NCI-H2196 (cell line): ENCODE measurements at regions not wholly inside any gene's neighbourhood (a gene's known extent, or its start where the extent isn't known, plus 50 kb on each side); places are given as distances from the start of the nearest gene placed in this dataset.

Experiments used
- DNase-seq: peaks from one replicate; lab custom pipeline; 2025; ENCODE audit not compliant: unreplicated experiment; lab: John Stamatoyannopoulos, UW

- no peak for DNase-seq
These were observed 51.4 kb upstream of the MSX1 start for GRCh38 chr4:4808086-4808485.

DNA sequence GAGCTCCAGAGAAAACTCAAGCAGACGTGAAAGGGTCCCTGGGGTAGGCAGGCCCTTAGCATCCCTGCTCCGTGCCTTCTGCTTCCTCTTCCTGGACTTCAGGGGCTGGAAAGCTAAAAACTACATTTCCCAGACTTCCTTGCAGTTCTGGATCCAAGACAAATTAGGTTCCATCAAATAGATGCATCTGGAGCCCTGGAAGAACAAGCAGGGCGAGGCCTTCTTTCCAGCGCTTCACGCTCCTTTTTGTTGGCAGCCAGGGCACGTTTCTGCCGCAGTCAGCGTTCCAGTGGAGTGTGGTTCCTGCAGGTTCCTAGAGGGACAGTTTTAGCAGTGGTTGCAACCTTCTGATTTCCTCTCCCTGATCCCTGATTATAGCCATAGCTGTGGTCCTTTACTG lies 53.6 kb upstream of the MSX1 start:
- no peak for DNase-seq

DNA sequence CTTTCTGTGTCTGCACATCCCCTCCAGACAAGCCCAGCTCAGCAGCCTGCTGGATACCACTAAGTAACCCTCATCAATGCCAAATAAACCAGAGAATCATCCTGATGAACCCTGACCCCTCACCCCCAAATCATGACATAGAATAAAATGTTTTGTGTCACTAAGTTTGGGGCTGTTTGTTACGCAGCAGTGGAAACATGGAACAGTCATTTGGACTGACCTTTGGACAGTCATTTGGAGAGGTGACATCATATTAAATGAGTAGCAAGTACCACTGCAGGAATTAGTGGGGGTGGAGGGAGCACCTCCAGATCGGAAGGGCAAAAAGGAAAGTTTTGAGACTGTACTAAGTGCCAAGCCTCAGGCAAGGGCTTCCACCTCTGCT lies 55.6 kb upstream of the MSX1 start:
- no peak for DNase-seq

- no peak for DNase-seq
These were observed 56.1 kb upstream of the MSX1 start for GRCh38 chr4:4803216-4803911.

- DNase-seq, result no peak
These were observed 58.6 kb upstream of the MSX1 start for GRCh38 chr4:4800646-4801408.

- DNase-seq, result no peak
These were observed 65.0 kb upstream of the MSX1 start for GRCh38 chr4:4794421-4794820.

DNA sequence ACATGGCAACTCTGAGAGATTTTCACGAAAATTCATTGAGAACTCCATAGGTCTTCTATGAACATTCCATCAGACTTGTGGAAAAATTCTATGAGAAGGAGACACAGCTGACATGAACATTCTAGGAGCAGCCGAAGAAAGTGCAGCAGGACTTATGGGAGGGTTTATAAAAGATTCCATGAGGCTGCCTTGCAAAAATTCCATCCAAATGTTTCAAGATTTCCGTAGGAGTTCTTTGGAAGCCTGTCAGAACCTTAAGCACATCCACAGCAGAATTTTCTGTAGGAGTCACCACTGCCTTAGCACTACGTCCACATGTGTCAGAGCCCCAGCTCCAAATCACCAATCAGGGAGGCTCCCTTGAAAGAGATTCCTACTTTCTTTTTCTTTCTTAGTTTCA lies 67.0 kb upstream of the MSX1 start:
- no peak for DNase-seq

DNA sequence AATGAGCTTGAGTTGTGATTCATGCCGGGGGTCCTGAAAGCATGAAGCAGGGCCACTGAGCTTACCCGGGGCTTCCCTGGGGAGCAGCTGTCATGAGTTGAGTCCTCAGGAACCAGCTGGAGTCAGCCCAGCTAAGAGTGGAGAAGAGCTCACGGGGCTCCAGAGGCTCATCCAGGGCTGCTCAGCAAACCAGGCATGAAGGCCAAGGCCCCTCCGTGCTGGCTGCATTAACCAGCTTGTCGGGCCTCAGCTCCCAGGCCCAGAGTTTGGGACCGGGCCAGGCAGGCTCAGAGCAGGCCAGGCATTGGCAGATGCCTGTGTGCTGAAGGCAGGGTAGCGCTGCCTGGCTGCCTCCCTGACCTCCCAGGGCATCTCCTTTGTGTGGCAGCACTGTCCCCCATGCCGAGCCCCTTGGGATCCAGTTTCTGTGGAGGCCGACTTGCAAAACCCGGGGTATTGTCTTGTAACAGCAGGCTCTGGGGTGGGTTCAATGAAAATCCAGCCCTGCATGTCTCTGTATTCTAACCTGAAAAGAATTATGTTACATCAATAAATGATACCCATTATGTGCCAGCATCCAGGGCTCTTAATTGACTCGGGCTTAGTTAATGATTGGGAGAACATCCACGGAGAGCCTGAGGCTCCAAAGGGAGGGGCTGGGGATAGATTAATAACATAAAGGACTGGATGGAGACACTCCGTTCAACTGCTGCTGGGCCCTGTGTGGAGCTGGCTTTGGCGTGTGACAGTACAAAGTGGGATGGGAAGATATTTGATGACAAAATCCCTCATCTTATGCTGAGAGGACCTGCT lies 68.0 kb upstream of the MSX1 start:
- no peak for DNase-seq

DNA sequence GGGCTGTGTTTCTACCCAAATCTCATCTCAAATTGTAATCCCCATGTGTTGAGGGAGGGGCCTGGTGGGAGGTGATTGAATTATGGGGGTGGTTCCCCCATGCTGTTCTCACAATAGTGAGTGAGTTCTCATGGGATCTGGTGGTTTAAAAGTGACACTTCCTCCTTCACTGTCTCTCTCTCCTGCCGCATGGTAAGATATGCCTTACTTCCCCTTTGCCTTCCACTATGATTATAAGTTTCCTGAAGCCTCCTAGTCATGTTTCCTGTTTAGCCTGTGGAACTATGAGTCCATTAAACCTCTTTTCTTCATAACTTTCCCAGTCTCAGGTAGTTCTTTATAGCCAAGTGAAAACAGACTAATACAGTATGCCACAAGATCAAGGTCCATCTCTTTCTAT lies 70.0 kb upstream of the MSX1 start:
- DNase-seq, result no peak

- DNase-seq, result no peak
These were observed 70.9 kb upstream of the MSX1 start for GRCh38 chr4:4788573-4788972.

GRCh38 chr4:4787421-4787820 lies 72.0 kb upstream of the MSX1 start:
- no peak for DNase-seq

DNA sequence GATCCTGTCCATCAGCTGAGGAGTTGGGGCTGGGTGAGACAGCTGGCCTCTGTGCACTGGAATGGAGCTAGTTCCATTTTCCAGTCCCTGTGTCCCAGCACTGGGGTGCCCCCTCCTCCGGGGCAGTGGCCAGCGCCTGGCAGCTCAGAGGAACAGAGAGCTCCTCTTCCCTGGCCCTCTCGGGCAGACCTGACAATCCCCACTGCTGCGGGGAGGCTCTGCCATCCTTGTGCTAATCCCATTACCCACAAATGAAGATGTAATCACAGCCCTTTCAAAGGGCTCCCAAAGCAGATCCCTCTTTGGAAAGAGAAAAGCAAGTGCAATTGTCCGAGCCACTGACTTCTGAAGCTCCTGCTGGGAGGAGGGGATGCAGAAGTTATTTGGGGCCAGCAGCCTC lies 75.1 kb upstream of the MSX1 start:
- DNase-seq, result no peak

GRCh38 chr4:4783847-4784246 lies 75.6 kb upstream of the MSX1 start:
- DNase-seq, result no peak

DNA sequence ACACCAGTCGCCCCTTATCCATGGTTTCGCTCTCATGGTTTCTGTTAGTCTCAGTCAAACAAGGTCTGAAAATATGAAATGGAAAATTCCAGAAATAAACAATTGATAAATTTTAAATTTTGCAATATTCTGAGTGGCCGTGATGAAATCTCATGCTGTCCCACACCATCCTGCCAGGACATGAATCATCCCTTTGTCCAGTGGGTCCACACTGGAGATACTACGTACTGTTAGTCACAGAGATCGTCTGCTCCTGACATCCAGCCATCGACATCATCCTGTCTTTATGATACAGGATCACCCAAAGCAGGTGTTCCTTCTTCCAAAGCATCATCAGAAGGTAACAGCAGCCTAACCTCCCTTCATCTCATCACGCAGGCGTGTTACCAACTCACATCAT lies 76.5 kb upstream of the MSX1 start:
- DNase-seq, result no peak

- no peak for DNase-seq
These were observed 77.3 kb upstream of the MSX1 start for GRCh38 chr4:4781936-4782707.

GRCh38 chr4:4780729-4781244 lies 78.7 kb upstream of the MSX1 start:
- no peak for DNase-seq

- no peak for DNase-seq
These were observed 80.0 kb upstream of the MSX1 start for GRCh38 chr4:4779486-4779885.

DNA sequence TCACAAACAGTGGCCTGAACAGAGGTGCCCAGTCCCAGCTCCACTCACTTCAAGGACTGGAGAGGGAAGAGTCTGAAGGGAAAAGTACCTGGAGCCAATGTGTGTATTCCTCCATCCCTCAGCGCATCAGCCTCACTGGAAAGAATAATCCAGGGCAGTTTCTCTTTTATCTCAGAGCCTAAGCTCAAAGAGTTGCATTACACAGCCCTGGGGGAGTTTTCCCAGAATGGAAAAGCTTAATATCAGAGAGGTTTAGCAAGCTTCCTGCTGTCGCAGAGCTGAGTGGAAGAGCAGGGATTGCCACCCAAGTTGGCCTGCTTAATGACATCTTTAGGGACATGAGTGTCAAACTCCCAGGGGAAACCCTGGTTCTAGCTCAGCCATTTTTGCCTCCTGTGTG lies 80.4 kb upstream of the MSX1 start:
- no peak for DNase-seq

- no peak for DNase-seq
These were observed 80.9 kb upstream of the MSX1 start for GRCh38 chr4:4778554-4778953.

GRCh38 chr4:4776934-4777333 lies 82.5 kb upstream of the MSX1 start:
- no peak for DNase-seq

DNA sequence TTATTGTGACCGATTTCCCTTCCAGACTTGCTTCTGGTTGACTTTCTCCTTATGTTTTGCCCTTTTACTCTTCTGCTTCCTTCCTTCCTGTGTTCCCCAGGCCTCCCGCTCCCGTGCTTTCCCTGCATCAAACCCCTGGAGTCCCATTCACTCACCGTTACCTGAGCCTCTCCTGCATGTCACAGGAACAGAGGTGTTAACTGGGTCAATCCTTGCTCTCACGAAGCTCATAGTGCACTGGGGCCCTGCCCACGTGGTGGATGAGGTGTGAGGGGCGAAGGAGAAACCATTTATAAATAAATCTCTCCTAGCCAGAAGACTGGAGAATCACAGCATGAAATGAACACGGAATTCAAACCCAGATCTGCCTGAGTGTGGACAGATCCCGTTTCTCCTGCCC lies 83.1 kb upstream of the MSX1 start:
- DNase-seq, result no peak
